B cell (primary cell): ENCODE measurements at regions not wholly inside any gene's neighbourhood (a gene's known extent, or its start where the extent isn't known, plus 50 kb on each side); places are given as distances from the start of the nearest gene placed in this dataset.

Experiments
- CTCF ChIP-seq: fragments of 200-600 bp; IDR thresholded peaks from one replicate; pipeline ENCODE4 v1.8.0; 2022; ENCODE audit warnings: antibody characterized with exemption, mild to moderate bottlenecking
- EZH2 ChIP-seq: IDR thresholded peaks from 2 replicates; pipeline ENCODE4 v1.6.1; 2012; ENCODE audit warnings: borderline replicate concordance, low read depth, mild to moderate bottlenecking, moderate library complexity, low read length; ENCODE audit not compliant: insufficient read depth, poor library complexity, severe bottlenecking

DNA sequence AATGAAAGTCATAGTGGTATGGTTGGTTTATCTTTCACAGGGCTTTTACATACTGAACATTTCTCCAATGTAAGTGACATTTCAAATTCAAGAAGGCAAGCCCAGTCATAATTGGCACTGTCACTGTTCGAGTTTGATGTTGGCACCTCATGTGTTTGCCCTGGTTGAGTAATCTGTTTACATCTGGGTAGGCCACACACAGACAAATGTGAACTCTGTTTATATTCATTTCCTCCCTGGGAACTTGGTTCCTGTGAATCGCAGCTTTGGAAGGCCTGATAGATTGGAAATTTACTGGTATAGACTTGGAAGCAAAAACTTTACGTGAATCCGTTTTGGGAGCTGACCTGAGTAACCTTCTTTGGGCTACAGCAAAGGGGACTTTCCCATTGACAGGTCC, 395.2 kb upstream of the AZI2 start:
- TF ChIP-seq CTCF = no peak
- no peak for TF ChIP-seq EZH2
